SKM-1 (cell line): ENCODE measurements at regions not wholly inside any gene's neighbourhood (a gene's known extent, or its start where the extent isn't known, plus 50 kb on each side); places are given as distances from the start of the nearest gene placed in this dataset.
"Not testable (repeated sequence)": the region's sequence is repeated elsewhere in the genome, so short reads cannot be mapped to it uniquely, and the experiment has no call there.

Experiments used
- DNase-seq: peaks from one replicate; lab custom pipeline; 2025; ENCODE audit not compliant: unreplicated experiment; lab: John Stamatoyannopoulos, UW

- DNase-seq: no peak
Observed at GRCh38 chr7:52382731-52383130, 652.7 kb upstream of the POM121L12 start.

- DNase-seq: no peak
Observed at GRCh38 chr7:52369922-52370321, 665.5 kb upstream of the POM121L12 start.

- no peak for DNase-seq
Observed at GRCh38 chr7:52365349-52365748, 670.1 kb upstream of the POM121L12 start.

- DNase-seq: no peak
Observed at GRCh38 chr7:52362521-52362920, 672.9 kb upstream of the POM121L12 start.

- no peak for DNase-seq
Observed at GRCh38 chr7:52360541-52360940, 674.9 kb upstream of the POM121L12 start.

GRCh38 chr7:52355053-52355452, 680.4 kb upstream of the POM121L12 start:
- no peak for DNase-seq

GRCh38 chr7:52352013-52352981, 683.1 kb upstream of the POM121L12 start:
- DNase-seq: no peak

- no peak for DNase-seq
Observed at GRCh38 chr7:52344015-52344414, 691.4 kb upstream of the POM121L12 start.

- DNase-seq: no peak
Observed at GRCh38 chr7:52340067-52340466, 695.4 kb upstream of the POM121L12 start.

- DNase-seq: not testable (repeated sequence)
Observed at GRCh38 chr7:52328328-52328727, 707.1 kb upstream of the POM121L12 start.

- no peak for DNase-seq
Observed at GRCh38 chr7:52325237-52325636, 710.2 kb upstream of the POM121L12 start.

GRCh38 chr7:52323202-52323746, 712.2 kb upstream of the POM121L12 start:
- no peak for DNase-seq

- DNase-seq: no peak
Observed at GRCh38 chr7:52320610-52321009, 714.8 kb upstream of the POM121L12 start.

GRCh38 chr7:52317921-52318320, 717.5 kb upstream of the POM121L12 start:
- DNase-seq: no peak

- no peak for DNase-seq
Observed at GRCh38 chr7:52311886-52312285, 723.5 kb upstream of the POM121L12 start.

- DNase-seq: no peak
Observed at GRCh38 chr7:52309631-52310030, 725.8 kb upstream of the POM121L12 start.

- DNase-seq: no peak
Observed at GRCh38 chr7:52302765-52303520, 732.5 kb upstream of the POM121L12 start.

- DNase-seq: no peak
Observed at GRCh38 chr7:52297128-52297527, 738.3 kb upstream of the POM121L12 start.

GRCh38 chr7:52294942-52295341, 740.5 kb upstream of the POM121L12 start:
- no peak for DNase-seq

GRCh38 chr7:52289247-52289646, 746.2 kb upstream of the POM121L12 start:
- DNase-seq: no peak

GRCh38 chr7:52287698-52288097, 747.7 kb upstream of the POM121L12 start:
- DNase-seq: no peak

GRCh38 chr7:52285689-52286088, 749.7 kb upstream of the POM121L12 start:
- DNase-seq: no peak
